GF-D8 (cell line): ENCODE measurements at regions not wholly inside any gene's neighbourhood (a gene's known extent, or its start where the extent isn't known, plus 50 kb on each side); places are given as distances from the start of the nearest gene placed in this dataset.
"Not testable (repeated sequence)": the region's sequence is repeated elsewhere in the genome, so short reads cannot be mapped to it uniquely, and the experiment has no call there.

Source experiments
- DNase-seq: peaks from one replicate; lab custom pipeline; 2025; lab: John Stamatoyannopoulos, UW

DNA sequence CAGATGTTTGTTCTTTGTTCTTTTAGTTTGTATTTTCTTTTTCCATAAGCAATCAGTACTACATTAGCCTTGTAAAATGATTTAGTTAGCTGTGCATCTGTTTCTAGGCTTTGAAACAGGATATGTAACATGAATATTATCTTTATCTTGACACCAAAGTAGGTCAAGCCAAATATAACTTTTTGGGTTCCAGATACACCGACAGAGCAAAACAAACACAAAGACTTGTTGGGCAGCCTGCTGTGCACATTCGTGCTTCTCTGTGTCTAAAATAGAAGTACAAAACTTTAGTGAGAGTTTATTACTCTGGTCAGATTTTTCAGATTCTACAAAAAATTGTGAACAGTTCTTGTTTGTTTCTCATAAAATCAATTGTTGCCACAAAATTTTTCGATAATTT lies 1059.3 kb upstream of the GYPC start:
- DNase-seq = no peak

- no peak for DNase-seq
Observed at GRCh38 chr2:125615438-125615837, 1040.5 kb upstream of the GYPC start.

- no peak for DNase-seq
Observed at GRCh38 chr2:125630377-125630776, 1025.6 kb upstream of the GYPC start.

DNA sequence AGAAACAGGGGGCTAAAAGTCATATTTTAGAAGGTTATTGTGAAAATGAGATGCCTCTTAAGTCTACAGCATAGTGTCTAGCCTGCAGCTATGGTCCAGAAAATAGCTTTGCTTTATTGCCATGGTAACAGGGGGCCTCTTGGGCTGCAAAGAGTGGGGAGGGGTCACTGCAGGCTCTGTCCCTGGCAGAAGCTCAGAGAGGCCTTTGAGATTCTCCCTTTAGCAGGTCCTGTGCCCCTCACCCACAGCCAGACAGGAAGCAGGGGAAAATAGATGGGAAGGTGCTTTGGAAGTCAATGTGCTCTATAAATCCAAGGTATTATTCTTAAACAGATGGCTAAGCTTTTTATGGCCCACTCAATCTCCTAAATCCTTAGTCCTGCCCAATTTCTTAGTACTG lies 1021.3 kb upstream of the GYPC start:
- DNase-seq = no peak

GRCh38 chr2:125638345-125638744 lies 1017.6 kb upstream of the GYPC start:
- DNase-seq = no peak

DNA sequence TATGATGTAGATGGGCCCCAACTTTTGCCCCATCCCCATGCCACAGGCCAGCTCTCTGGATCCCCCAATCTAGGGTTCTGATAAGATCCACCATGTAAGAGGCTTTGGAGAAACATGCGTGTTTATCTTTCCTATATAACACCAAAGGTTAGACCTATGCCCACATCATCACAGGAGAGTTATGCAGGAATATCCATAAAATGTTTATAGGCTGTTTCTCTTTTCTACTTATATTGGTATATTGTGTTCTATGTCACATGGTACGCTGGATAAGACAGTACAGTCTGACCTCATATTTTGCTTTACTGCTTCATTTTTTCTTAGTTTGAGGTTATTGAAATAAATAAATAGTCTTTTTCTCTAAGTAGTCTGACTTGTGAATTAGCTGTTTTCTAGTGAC lies 1013.9 kb upstream of the GYPC start:
- DNase-seq = no peak

GRCh38 chr2:125643128-125643527 lies 1012.8 kb upstream of the GYPC start:
- no peak for DNase-seq

GRCh38 chr2:125643585-125643984 lies 1012.4 kb upstream of the GYPC start:
- DNase-seq = no peak

- no peak for DNase-seq
Observed at GRCh38 chr2:125644257-125644656, 1011.7 kb upstream of the GYPC start.

DNA sequence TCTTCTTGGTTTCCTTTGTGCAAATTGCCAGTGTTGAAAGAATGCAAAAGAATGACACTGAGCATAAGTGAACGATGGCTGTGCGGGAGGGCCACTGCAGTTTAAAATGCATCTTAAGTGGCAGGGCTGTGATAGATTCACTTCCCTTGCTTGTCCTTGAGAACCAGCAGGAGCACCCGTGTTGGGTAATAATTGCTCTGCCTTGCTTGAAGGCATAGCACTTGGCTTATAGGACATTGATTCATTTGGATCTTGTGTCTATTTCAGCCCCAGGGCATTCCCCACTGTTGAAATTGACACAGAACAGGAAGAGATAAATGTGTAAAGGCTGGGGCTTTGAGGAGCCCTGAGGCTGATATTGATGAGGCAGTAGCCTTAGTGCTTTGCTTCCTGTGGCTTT lies 1003.7 kb upstream of the GYPC start:
- no peak for DNase-seq

- DNase-seq = no peak
Observed at GRCh38 chr2:125654226-125654625, 1001.7 kb upstream of the GYPC start.

DNA sequence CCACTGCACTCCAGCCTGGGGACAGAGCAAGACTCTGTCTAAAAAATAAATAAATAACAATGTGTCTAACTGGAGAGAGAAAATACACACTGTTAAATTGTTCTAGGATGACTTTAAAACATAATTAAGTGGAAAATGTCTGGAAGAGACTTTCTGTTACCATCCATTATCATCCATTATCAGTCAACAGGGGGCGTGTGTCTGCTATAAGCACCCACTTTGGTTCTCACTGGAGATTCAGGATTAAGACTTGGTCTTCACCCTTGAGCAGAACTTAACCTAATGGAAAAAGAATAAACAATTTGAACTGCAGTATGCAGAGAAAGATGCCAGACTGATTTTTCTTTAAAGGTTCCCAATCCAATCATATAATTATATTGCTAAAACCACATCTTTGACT lies 999.8 kb upstream of the GYPC start:
- no peak for DNase-seq

- no peak for DNase-seq
Observed at GRCh38 chr2:125658583-125658982, 997.4 kb upstream of the GYPC start.

DNA sequence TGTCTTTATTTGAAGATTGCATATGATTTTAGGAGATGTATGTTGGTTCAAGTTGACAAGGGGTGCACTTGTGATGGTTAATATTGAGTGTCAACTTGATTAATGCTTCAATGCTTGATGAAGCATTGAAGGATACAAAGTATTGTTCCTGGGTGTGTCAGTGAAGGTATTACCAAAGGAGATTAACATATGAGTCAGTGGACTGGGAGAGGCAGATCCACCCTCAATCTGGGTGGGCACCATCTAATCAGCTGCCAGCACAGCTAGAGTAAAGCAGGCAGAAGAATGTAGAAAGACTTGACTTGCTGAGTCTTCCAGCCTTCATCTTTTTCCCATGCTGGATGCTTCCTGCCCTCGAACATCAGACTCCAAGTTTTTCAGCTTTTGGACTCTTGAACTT lies 995.6 kb upstream of the GYPC start:
- DNase-seq = not testable (repeated sequence)

GRCh38 chr2:125667630-125668029 lies 988.3 kb upstream of the GYPC start:
- DNase-seq = no peak

- DNase-seq = no peak
Observed at GRCh38 chr2:125679903-125680302, 976.1 kb upstream of the GYPC start.

DNA sequence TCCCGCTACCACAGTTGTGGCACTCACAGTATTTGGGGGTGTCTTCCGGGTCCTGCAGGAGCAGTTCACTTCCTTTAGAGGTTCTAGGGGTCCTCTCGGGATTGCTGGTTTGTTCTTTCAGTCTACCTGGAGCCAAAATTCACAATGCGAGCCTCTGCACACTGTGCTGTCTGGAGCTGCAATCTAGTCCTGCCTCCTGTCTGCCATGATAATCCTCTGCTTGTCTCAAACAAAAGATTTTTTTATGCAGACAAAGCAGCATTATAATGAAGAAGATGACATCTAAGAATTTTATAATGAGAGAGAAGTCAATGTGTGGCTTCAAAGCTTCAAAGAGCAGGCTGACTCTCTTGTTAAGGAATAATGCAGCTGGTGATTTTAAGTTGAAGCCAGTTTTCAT lies 975.1 kb upstream of the GYPC start:
- DNase-seq = no peak

- DNase-seq = no peak
Observed at GRCh38 chr2:125681576-125681975, 974.4 kb upstream of the GYPC start.

DNA sequence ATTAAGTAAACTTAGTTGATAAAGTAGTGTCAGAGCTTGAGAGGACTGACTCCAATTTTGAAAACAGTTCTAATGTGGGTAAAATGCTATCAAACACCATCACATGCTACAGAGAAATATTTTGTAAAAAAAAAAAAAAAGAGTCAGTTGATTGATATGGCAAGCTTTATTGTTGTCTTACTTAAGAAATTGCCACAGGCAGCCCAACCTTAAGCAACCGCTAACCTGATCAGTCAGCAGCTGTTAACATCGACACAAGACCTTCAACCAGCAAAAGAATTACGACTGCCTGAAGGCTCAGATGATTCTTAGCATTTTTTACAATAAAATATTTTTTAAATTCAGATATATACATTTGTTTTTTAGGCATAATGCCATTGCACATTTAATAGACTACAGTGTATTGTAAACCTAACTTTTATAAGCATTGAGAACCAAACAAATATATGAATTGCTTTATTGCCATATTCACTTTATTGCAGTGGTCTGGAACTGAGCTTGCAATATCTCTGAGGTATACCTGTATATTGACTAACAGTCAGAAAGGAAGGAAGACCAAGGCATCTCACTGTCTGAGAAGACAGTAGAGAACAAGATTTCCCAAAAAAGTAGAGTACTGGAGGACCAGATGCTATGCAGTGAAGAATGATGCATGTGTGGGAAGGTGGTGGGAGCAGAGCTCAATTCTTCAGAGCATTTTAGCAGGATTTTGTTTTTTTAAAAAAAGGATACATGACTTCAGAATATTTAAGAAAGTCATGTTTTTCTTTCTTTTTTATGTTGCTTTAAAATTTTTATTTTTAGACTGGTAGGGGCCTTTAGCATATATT lies 973.8 kb upstream of the GYPC start:
- DNase-seq = no peak

DNA sequence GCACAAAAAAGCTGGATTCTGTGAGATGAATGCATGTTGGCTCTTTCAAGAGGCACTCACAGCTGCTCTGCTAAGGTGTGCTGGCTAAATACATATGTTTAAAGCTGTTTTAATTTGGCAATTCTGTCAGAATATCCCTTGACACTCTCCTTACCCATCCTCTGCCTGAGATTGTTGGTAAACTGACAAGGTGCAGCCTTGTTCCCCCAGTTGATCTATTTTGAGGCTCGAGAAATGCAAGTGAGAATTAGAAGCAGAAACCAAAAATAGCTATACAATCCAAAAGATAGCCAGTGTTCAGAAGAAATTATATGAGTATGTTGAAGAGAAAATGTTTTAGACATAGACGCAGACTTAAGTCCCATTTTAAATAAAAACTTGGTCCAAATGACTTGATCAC lies 971.7 kb upstream of the GYPC start:
- no peak for DNase-seq

DNA sequence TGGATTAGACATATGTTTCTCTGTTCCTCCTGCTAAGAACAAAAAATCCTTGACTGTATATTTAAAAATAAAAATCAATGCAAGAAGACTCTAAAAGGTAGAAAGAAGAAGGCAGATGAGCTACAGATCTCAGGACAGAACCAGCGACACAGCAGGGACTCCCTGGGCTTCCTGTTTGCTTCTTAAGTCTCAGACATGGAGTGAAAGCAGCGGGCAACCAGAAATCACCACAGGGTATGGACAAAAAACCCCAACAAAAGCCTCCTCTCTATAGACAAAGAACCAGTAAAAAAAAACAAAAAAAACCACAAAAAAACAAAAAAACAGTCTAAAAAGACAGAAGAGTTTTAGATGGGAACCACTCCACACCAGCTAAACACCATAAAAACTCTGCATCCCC lies 971.0 kb upstream of the GYPC start:
- no peak for DNase-seq

- no peak for DNase-seq
Observed at GRCh38 chr2:125696560-125696959, 959.4 kb upstream of the GYPC start.

- no peak for DNase-seq
Observed at GRCh38 chr2:125698280-125698679, 957.7 kb upstream of the GYPC start.

GRCh38 chr2:125701070-125701469 lies 954.9 kb upstream of the GYPC start:
- no peak for DNase-seq
